ENCODE measurements at regions not wholly inside any gene's neighbourhood (a gene's known extent, or its start where the extent isn't known, plus 50 kb on each side); places are given as distances from the start of the nearest gene placed in this dataset.

DNA sequence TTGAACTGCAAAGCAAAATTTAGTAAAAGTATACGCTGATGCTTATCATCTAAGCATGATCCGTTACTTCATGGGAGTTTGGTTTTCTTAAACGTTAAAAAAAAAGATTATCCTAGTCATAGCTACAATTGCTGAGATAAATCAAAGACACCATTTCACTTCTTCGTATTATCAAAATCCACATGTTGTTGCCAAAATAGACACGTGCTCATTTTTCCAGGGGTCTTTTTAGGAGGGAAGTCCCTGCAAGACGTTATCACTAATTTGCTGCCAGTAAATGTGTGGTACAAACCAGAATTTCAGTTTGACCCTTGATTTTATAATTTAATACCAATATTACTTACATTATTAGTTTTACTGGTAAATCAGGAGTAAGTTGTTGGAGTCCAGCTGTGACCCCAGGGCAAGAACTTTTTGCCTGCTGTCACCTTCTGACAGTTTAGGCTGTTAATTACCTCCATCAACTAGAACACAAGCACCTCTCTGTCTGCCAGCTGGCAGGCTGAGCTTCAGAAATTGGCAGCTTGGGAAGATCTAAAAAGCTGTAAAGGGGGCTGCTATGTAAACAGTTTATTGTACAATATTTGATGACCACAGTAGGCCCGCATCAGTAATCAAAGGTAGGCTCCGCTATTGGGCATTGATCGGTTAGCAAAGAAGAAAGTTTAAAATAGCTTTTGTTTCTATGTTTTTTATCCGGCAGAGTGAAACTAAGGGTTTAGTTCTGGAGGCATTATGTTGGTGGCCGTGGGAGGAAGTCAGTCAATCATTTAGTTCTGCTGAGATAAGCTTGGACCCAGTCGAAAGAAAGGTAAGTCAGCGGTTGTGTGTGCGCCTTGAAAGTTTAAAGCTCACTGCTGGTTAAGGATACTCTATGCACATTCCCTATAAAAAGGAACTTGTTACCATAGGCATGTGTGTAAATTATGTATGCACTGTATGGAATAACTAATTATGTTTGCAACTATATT is 196.4 kb downstream of the FBXO8 start:
- ATAC-seq (ENCODE audit: low FRiP score in 2 of 2) (no peak), DNase-seq (no peak)
- 36 to 53% methylated on average over 14 of the region's 14 CpGs for WGBS, 2 donors
- Histone ChIP-seq H3K27me3 (no peaks in the 10 kb centered on the region), H3K9me3 (no peaks in the 10 kb centered on the region), H3K4me3 (no peak overlapping the region), H3K36me3 (no peaks in the 10 kb centered on the region), H3K4me1 (no peaks in the 10 kb centered on the region), H3K27ac (no peak overlapping the region)
- TF ChIP-seq, protein P1, sequence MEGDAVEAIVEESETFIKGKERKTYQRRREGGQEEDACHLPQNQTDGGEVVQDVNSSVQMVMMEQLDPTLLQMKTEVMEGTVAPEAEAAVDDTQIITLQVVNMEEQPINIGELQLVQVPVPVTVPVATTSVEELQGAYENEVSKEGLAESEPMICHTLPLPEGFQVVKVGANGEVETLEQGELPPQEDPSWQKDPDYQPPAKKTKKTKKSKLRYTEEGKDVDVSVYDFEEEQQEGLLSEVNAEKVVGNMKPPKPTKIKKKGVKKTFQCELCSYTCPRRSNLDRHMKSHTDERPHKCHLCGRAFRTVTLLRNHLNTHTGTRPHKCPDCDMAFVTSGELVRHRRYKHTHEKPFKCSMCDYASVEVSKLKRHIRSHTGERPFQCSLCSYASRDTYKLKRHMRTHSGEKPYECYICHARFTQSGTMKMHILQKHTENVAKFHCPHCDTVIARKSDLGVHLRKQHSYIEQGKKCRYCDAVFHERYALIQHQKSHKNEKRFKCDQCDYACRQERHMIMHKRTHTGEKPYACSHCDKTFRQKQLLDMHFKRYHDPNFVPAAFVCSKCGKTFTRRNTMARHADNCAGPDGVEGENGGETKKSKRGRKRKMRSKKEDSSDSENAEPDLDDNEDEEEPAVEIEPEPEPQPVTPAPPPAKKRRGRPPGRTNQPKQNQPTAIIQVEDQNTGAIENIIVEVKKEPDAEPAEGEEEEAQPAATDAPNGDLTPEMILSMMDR (IDR thresholded peaks at IDR 0.05) = no peak
- TF ChIP-seq POLR2A (IDR thresholded peaks at IDR 0.05) (no peak), EP300 (IDR thresholded peaks at IDR 0.05) (no peak), POLR2AphosphoS5 (IDR thresholded peaks at IDR 0.05) (no peak)

DNA sequence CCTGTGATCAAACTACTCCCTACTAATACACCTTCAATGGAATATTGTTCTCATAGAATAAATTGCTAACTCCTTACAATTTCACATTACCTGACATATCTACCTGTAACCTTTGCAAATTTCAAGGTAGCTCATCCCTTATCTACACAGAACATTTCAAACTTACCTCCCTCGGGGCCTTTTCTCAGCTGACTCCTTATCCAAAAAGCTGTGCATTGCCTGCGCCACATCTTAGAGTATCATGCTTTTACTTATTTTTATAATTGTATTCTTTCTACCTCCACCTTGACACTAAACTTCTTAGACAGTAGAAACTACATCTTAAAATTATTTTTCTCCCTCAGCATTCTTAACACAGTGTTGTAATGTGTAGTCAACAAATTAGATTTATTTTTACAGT is 198.5 kb downstream of the FBXO8 start:
- no peak for TF ChIP-seq POLR2AphosphoS5 (IDR thresholded peaks at IDR 0.05)
- no peak for TF ChIP-seq EP300 (IDR thresholded peaks at IDR 0.05)
- TF ChIP-seq, protein P1 (IDR thresholded peaks at IDR 0.05) = no peak
- TF ChIP-seq POLR2A (IDR thresholded peaks at IDR 0.05) = no peak
- no peaks in the 10 kb centered on the region for H3K27me3 ChIP-seq
- no peaks in the 10 kb centered on the region for H3K36me3 ChIP-seq
- no peak for DNase-seq
- no peaks in the 10 kb centered on the region for H3K9me3 ChIP-seq
- H3K4me3 ChIP-seq = no peak overlapping the region
- 89 to 91% methylated on average over 2 of the region's 2 CpGs for WGBS, 2 donors
- no peaks in the 10 kb centered on the region for H3K4me1 ChIP-seq
- ATAC-seq (ENCODE audit: low FRiP score in 2 of 2) = no peak
- no peak overlapping the region for H3K27ac ChIP-seq

DNA sequence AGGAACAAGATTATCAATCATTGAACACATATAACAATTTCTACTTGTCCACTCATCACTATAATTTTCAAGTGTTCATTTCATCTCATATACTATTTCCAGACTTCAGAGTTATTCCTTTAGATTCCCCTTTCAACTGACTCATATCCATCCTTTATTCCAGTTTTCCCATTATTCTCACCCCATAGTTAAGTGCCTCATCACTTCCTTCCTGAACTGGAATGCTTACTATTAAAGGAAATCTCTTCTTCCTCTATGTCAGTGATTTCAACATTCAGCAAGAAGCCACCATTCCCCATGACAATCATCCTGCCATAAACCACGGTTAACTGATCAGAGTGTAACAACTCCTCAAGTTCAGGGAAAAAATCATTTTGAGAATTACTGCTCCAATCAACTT is 198.9 kb downstream of the FBXO8 start:
- H3K27me3 ChIP-seq = no peaks in the 10 kb centered on the region
- DNase-seq (no peak), ATAC-seq (ENCODE audit: low FRiP score in 2 of 2) (no peak)
- no peaks in the 10 kb centered on the region for H3K36me3 ChIP-seq
- H3K27ac ChIP-seq = no peak overlapping the region
- H3K4me3 ChIP-seq = no peak overlapping the region
- no peaks in the 10 kb centered on the region for H3K4me1 ChIP-seq
- TF ChIP-seq POLR2A (IDR thresholded peaks at IDR 0.05) (no peak), POLR2AphosphoS5 (IDR thresholded peaks at IDR 0.05) (no peak), EP300 (IDR thresholded peaks at IDR 0.05) (no peak)
- TF ChIP-seq, protein P1 (IDR thresholded peaks at IDR 0.05) = no peak
- WGBS, 2 donors = 32% methylated on average over 1 of the region's 1 CpG; no CpG with 5 or more reads in 1 of the 2 donors
- no peaks in the 10 kb centered on the region for H3K9me3 ChIP-seq

DNA sequence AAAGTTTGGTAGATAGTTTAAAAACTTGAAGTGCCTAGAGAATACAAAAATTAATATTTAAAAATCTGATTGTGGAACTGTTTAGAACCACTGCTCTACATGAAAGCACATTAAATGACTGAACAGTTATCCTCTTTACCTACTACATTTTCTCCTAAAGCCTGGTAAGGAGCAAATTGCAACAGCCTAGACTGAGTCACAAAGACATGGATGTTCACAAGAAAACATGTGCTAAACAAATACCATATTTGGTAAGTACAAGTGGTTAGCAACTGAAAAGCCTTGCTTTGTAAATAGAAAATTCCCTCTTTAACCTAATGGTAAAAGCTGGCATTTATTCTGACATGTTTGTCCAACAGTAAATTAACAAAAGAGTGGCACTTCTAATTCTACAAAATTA is 203.1 kb downstream of the FBXO8 start:
- no peak overlapping the region for H3K4me3 ChIP-seq
- no peaks in the 10 kb centered on the region for H3K27me3 ChIP-seq
- DNase-seq (no peak), ATAC-seq (ENCODE audit: low FRiP score in 2 of 2) (no peak)
- TF ChIP-seq POLR2A (IDR thresholded peaks at IDR 0.05) (no peak), EP300 (IDR thresholded peaks at IDR 0.05) (no peak), POLR2AphosphoS5 (IDR thresholded peaks at IDR 0.05) (no peak)
- TF ChIP-seq, protein P1 (IDR thresholded peaks at IDR 0.05) = no peak
- H3K4me1 ChIP-seq = no peaks in the 10 kb centered on the region
- H3K27ac ChIP-seq = no peak overlapping the region
- H3K36me3 ChIP-seq = no peaks in the 10 kb centered on the region
- H3K9me3 ChIP-seq = no peaks in the 10 kb centered on the region

DNA sequence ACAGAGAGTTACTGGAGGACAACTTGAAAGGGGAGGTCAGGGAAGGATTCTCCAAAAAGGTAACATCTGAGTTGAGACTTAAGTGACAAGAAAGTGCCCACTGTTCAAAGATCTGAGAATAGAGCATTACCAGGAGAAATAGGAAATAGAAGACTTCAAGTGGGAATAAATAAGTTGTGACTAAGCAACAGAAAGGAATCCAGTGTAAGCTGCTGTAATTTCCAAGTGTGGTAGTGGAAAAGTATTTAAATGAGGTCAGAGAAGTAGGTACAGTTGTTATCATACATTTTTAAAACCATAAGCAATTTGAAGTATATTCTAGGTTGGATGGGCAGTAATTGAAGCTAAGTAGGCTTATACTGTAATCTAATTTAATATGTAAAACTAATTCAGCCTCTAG is 211.9 kb downstream of the FBXO8 start:
- Histone ChIP-seq H3K27me3 (no peaks in the 10 kb centered on the region), H3K36me3 (no peaks in the 10 kb centered on the region), H3K27ac (no peak overlapping the region), H3K9me3 (no peaks in the 10 kb centered on the region), H3K4me1 (no peaks in the 10 kb centered on the region), H3K4me3 (no peak overlapping the region)
- DNase-seq (no peak), ATAC-seq (ENCODE audit: low FRiP score in 2 of 2) (no peak)
- TF ChIP-seq EP300 (IDR thresholded peaks at IDR 0.05) (no peak), POLR2A (IDR thresholded peaks at IDR 0.05) (no peak), POLR2AphosphoS5 (IDR thresholded peaks at IDR 0.05) (no peak)
- TF ChIP-seq, protein P1 (IDR thresholded peaks at IDR 0.05) = no peak
